Amygdala (tissue), 56 donors: ENCODE measurements at regions not wholly inside any gene's neighbourhood (a gene's known extent, or its start where the extent isn't known, plus 50 kb on each side); places are given as distances from the start of the nearest gene placed in this dataset.
"Not testable (repeated sequence)": the region's sequence is repeated elsewhere in the genome, so short reads cannot be mapped to it uniquely, and the experiment has no call there.

Experiments
- DNase-seq, 56 donors: peaks; one replicate each; lab custom pipeline; 2025; lab: John Stamatoyannopoulos, UW

DNA sequence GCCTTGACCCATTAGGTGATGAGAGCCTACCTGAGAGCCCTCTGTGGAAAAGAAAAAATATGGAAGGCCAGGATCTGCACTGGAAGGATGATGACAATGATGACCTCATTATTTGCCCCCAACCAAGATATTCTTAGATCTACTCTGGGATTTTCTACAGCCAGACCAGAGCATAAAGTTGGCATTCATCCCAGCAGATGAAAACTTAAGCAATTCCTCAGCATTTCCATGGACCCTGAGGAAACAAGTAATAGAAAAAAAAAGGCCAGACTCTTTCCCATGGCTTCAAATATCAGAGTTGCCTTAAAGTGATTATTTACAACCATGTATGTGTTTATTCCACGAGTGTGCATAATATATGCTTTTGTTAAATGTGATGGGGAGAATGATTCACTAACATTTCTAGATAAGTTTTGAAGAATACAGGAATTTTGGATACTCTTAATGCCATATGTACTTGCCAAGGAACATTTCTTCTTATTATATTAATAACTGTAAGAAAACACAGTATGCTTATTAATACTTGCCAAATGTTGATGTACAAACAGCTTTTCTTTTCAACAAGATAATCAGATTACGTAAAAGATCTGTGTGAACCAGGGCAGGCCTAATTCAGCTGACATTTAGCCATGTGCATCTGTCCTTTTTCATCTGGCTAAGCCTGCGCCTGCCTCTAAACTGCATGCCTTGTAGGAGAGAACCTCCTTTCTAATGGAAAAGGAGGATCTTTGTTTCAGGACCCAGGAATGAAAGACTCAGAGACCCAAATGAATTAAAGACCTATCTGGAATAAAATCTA, 94.8 kb downstream of the ARRDC3 start:
- DNase-seq: no peak

DNA sequence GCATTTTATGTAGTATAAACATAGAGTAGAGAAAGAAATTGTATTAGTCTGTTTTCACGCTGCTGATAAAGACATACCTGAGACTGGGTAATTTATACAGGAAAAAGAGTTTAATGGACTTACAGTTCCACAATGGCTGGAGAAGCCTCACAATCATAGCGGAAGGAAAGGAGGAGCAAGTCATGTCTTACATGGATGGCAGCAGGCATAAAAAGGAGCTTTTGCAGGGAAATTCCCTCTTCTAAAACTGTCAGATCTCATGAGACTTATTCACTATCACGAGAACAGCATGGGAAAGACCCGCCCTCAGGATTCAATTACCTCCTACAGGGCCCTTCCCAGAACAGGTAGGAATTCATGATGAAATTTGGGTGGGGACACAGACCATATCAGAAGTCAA, 98.1 kb downstream of the ARRDC3 start:
- not testable (repeated sequence) for DNase-seq

GRCh38 chr5:91283899-91284298, 99.2 kb downstream of the ARRDC3 start:
- no peak for DNase-seq

DNA sequence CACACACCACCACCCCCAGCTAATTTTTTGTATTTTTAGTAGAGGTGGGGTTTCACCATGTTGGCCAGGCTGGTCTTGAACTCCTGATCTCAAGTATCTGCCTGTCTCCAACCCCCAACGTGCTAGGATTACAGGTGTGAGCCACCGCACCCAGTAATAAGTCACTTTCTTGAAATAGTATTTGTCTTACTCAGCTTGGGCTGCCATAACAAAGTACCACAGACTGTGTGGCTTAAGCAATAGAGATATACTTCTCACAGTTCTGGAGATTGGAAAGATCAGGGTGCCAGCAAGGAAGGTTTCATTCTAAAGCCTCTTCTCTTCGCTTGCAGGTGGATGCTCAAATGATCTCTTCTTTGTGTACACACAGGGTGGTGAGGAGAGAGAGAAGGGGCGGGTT, 99.8 kb downstream of the ARRDC3 start:
- no peak for DNase-seq

- DNase-seq: no peak
These were observed 100.9 kb downstream of the ARRDC3 start for GRCh38 chr5:91282210-91282609.

- no peak for DNase-seq
These were observed 101.7 kb downstream of the ARRDC3 start for GRCh38 chr5:91281401-91281800.

DNA sequence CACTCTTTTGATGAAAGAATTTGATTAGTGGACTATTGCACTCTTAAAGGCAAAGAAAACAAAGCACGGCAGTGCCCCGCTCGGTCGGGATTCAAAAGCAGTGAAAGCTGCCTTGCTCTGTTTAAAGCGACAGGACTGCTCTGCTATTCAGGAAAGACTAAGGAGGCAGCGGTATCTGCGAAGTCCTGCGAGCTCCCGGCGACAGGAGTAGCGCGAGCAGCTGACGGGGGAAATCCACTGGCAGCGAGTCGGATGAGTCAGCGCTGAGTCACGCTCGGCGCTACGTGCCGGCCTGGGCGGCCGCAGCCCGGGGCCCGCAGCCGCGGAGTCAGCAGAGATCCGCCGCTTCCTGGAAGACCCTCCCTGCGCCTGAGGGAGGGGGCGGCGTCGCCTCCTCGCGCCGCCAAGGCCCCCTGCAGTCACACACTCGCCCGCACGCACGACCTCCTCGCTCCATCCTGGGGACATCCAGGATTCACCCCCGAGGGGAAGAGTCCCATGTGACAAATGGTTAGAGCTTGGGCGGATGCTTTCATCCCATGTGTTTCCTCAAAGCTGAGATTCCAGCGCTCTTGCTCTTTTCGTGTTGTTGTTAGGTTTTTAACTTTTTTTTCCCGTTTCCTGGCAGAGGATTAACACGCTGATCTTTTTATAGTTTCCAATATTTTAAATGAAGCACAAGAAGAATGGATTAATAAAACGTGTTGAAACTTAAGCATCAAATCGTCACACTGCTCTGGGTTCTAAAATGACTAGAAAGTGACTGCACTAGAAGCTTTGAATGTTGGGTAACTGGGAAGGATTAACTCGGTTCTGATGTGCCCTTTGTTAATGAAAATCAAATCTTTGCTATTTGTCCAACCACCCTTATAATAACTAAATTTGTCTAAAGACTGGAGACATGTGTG, 102.5 kb downstream of the ARRDC3 start:
- peak; percentile 47 to 93 (median 84) for DNase-seq

GRCh38 chr5:91277840-91278239, 105.3 kb downstream of the ARRDC3 start:
- DNase-seq: no peak

DNA sequence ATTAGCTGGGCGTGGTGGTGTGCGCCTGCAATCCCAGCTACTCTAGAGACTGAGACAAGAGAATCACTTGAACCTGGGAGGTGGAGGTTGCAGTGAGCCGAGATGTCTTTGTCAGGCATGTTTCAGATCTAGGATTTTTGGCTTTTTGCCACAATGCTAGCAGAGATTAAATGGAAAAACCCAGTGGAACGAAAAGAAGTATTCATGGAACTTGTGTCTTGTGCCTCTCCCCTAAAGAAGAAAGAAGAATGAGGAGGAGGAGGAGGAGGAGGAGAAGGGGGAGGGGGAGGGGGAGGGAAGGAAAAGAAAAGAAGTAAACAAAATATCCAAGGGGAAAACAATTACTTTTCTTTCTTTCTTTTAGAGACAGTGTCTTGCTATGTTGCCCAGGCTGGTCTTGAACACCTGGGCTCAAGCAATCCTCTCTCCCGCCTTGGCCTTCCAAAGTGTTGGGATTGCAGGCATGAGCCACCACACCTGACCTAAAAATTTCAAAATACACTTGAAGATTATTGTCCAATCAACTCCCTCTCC, 106.0 kb downstream of the ARRDC3 start:
- no peak for DNase-seq

DNA sequence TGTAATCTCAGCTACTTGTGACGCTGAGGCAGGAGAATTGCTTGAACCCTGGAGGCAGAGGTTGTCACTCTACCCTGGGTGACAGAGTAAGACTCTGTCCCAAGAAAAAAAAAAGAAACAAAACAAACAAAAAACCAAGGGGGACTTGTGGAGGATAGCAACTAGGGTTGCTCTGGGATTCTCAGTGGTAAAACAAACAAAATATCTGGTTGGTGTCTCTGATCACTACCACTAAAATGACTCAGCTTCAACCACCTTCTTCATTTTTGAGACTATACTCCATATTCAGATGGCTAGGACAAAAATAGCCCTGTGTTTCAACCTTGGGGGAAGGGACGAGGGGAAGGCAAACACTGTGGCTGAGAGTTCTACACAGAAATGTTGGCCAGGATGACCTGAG, 110.3 kb downstream of the ARRDC3 start:
- DNase-seq: no peak

- no peak for DNase-seq
These were observed 111.1 kb downstream of the ARRDC3 start for GRCh38 chr5:91271999-91272398.

DNA sequence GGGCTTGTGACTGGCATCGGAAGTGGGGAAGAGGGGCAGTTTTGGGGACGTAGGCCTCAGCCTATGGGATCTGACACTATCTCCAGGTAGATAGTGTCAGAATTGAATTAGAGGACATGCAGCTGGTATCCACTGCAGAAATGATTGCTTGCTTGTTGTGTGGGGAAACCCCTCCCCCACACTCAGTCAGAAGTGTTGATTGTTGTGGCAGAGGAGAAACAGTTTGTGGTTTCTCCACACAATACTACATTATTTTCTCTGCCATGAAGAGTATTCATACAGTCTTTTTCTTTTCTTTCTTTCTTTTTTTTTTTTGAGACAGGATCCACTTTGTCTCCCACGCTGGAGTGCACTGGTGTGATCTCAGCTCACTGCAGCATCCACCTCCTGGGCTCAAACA, 113.9 kb downstream of the ARRDC3 start:
- DNase-seq: peak in 24 of 56 donors; percentile 0 to 40 (median 8)

DNA sequence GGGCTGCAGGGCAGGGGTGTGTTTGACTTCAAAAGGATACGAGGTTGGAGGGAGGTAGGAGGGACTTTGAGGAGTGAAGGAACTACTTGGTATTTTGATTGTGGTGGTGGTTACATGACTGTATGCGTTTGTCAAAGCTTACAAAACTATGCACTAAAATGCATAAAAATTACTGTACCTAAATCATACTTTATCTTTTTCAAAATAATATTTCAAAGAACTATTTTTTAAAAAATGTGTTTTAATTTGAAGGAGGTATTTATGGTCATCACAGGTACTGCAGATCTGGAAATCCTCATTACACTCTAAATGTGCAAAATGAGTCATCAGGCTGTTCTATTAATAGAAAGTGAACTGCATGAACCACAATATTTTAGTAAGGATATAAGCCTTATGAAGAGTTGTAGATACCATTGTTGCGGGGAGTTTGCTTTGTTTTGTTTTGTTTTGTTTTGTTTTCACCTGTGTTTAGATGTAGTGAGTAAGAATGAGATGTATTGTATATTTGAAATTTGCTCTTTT, 116.9 kb downstream of the ARRDC3 start:
- DNase-seq: no peak

- DNase-seq: no peak
These were observed 118.6 kb downstream of the ARRDC3 start for GRCh38 chr5:91264311-91265051.

GRCh38 chr5:91263898-91264297, 119.2 kb downstream of the ARRDC3 start:
- no peak for DNase-seq

DNA sequence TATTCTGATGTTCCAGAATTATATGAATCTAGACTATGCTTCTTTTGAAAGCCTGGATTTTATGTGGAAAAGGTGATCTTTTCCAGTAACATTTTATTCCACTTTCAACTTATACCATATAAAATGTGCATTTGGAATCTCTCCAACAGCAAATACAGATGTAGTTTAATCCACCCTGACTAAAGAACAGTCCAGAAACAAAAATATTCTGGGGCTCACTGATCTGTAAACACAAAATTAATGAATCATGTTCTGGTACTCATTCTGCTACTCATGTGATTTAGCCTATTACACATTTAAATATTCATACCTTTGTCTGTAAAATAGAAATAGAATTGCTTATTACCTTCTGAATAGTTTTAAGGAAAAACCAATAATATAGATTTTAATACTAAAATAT, 125.8 kb downstream of the ARRDC3 start:
- DNase-seq: no peak

DNA sequence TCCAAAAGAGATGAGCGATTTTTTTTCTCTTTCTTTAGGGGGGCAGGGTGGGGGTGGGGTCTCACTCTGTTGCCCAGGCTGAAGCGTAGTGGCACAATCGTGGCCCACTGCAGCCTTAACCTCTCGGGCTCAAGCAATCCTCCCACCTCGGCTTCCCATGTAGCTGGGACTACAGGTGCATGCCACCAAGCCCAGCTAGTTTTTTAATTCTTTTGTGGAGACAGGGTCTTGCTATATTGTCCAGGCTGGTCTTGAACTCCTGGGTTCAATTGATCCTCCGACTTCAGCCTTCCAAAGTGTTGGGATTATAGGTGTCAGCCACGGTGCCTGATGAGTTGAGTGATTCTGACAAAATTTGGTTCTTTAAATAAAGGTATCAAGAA, 127.0 kb downstream of the ARRDC3 start:
- DNase-seq: no peak

DNA sequence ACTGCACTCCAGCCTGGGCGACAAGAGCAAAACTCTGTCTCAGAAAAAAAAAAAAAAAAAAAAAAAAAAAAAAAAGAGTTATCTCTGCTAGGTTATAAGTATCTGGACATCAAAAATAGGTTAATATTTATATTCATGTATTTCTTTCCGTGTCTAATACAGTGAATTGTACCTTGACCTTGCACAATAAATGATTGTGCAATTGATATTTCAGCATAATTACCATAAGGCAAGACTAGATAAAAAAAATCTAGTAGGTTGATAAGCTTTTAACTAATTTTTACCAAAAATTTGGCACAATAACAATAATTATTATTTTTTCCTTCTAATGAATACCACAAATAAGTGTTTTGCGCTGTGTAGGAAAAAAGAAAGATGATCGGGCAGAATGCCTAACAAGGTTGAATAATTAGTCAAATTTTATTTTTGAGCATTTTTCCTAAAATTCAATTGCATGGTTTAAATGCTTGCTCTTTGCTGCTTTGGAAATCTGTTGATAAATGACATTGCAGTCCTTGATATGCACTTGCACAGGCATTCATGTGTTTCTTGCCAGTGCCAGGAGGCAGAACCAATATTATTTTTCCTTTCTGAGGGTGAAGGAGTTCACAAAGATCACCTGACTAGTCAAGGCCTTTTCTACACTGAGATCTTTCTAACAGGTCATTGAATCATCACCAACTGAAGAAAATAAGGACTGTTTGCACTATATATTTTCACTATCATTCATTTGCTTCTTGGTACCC, 127.5 kb downstream of the ARRDC3 start:
- no peak for DNase-seq

DNA sequence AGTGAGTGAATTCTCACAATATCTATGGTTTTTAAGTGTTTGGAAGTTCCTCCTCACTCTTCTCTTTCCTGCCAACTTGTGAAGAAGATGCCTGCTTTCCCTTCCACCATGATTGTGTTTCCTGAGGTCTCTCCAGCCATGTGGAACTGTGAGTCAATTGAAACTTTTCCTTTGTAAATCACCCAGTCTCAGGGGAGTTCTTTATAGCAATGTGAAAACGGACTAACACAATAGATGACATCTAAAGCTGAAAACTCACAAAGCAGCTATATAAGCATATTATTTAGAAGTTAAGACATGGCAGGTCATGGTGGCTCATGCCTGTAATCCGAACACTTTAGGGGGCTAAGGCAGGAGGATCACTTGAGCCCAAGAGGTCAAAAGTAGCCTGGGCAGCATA, 130.2 kb downstream of the ARRDC3 start:
- no peak for DNase-seq

GRCh38 chr5:91245871-91246270, 137.2 kb downstream of the ARRDC3 start:
- no peak for DNase-seq
